Stimulated activated CD4-positive, alpha-beta T cell treated with anti-CD3 and anti-CD28 coated beads, Interleukin-12 subunit alpha, Interleukin-12 subunit beta, amount 100 ng/mL, for 48 hours (primary cell): ENCODE measurements at regions not wholly inside any gene's neighbourhood (a gene's known extent, or its start where the extent isn't known, plus 50 kb on each side); places are given as distances from the start of the nearest gene placed in this dataset.
A peak's percentile ranks its signal among the peaks of the same experiment; 100 is the strongest.
"Not testable (repeated sequence)": the region's sequence is repeated elsewhere in the genome, so short reads cannot be mapped to it uniquely, and the experiment has no call there.

Experiments used
- DNase-seq, 3 donors: peaks; one replicate each; pipeline ENCODE4 v3.0.0-alpha.2; 2020; ENCODE audit warnings: low read depth in 2 of 3, low spot score in 1 of 3

DNA sequence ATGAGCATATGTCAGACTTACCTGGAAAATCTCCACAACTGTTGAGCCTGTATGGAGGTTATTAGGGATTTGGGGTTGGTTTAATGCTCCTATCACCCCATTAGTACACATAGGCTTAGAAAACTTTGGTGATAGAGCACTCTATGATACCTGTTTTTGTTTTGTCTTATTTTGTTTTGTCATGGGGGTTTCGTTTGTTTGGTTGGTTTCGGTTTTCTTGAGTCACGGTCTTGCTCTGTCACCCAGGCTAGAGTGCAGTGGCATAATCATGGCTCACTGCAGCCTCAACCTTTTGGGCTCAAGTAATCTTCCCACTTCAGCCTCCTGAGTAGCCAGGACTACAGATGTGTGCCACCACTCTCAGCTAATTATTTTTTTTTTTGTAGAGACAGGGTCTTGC lies 70.0 kb downstream of the MZT1 start:
- no peak for DNase-seq

GRCh38 chr13:72656357-72656756 lies 71.1 kb downstream of the MZT1 start:
- DNase-seq = no peak

- no peak for DNase-seq
Measured at GRCh38 chr13:72653506-72653905, 73.9 kb downstream of the MZT1 start.

DNA sequence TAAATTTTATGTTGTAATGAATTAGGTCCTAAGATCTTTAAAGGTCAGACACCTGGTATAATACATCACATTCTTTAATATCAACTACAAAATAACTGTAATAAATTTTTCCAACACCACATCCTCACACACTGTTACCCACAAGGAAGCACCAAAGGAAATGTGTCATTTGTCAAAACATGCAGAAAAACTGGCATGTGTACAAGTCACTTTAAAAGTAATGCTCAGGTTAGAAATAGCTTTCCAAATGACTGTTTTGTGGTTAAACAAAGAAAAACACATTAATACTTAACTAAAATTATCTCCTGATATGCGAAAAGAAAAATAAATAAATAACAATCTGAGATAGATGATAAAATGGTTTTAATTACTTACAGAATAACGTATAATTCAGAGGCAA lies 74.7 kb downstream of the MZT1 start:
- DNase-seq = no peak

GRCh38 chr13:72651144-72651543 lies 76.3 kb downstream of the MZT1 start:
- no peak for DNase-seq

- DNase-seq = no peak
Measured at GRCh38 chr13:72650051-72650700, 77.3 kb downstream of the MZT1 start.

DNA sequence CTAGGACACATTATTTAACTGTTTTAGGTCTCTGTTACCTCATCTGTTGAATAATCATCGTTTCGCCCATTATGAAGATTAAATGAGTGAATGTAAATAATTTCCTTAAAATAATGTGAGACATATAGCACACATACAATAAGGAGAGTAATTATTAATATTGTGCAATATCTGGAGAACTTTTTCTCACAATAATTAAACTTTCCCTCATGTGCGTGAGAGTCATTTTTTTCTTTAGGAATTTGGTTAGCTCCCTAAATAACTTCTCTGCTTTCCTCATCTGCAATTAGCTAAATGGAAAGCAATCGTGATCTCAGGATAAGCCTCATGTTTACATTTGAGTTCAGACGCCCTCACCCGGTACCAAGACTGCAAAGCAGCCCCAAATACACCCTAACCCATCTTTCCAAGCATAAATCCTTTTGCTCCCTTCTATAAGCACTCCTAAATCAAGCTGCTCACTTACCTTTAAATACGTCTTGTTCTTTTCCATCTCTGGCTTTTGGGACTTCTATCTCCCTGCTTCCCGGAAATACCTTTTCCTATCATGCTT lies 78.8 kb downstream of the MZT1 start:
- DNase-seq = no peak

- no peak for DNase-seq
Measured at GRCh38 chr13:72647422-72647821, 80.0 kb downstream of the MZT1 start.

DNA sequence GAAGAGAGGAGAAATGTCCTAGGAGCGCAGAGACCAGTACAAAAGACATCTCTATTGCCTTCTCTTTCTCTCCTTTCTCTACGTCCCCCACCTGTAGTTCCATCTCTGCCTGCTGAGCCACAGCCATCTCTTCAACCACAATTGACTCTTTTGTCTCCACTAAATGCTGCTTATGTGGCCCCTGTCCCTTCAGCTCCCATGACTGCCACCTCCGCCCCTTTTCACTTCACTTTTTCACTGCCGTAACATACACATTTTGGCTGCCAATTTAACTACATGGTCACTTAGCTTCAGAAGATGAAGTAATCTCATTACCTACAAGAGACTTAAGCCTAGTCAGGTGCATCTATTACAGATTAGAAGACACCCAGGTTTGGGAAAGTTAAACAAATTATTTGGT lies 81.9 kb downstream of the MZT1 start:
- DNase-seq = no peak

- DNase-seq = peak; percentile 21 to 62 (median 47)
Measured at GRCh38 chr13:72643311-72643989, 84.0 kb downstream of the MZT1 start.

GRCh38 chr13:72639377-72639776 lies 88.1 kb downstream of the MZT1 start:
- DNase-seq = no peak

DNA sequence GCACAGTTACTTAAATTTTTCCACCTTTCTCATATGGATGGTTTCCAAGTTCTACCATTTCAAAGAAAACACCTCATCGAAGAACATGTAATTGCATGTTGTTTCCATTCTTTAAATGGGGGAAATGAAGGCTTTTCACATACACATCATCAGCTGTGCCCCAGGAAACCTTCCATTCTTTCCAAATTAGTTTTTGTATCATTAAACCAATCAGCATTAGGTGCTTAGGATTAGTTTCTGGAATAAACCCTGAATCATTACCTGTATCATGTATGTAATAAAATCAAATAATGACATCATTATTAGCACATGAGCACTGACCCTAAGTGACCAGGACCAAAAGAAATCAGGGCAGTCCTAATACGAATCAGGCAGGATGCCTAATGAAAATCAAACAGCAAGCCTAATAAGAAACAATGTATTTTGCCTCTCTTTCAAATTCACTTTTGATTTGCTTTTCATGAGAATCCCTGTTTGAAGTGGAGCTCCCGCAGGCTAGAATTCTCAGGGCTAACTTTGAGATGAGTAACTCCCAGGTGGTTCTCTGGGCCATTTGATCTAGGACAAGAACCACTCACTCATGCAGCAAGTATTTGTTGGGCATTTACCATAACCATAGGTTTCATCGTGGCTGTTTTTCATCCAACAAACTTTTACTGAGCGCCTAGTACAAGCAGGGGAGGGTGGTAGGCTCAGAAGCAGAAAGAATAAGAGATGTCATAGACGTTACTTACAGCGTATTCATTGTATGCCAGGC lies 89.2 kb downstream of the MZT1 start:
- no peak for DNase-seq

DNA sequence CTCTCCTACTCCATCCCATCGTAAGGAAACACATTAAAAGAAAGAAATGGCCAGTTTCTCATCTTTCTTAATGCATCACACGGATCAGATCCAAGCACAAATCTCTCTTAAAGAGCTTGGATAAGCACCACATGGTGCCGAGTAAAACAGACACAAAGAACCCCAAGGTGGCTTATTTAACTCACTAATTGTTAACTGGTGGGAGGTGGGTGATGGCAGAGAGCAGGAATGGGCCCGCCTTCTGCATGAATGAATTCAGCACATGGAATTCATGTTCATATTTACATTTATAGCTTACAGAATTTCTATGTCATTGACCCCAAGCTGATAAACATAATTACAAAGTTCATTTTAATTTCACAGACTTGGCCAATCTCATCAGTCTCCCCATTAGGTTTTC lies 89.9 kb downstream of the MZT1 start:
- no peak for DNase-seq

- DNase-seq = no peak
Measured at GRCh38 chr13:72634859-72635258, 92.6 kb downstream of the MZT1 start.

DNA sequence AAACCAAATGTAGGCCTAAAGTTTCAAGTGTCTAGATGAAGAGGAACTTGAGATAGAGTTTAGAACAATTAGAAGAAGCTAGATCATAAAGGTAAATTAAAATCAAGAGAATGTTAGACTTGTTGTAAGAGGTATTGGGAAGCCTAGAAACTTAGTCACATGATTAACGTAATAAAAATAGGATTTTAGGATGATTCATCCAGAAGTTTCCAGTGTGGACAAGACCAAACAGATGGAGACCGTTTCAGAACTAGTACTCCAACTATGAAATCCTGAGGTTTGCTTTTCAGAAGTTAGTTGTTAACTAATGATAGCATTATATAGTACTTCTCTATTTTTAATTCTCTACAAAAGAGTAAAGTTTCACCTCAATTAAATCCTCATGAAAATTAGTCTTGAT lies 104.9 kb downstream of the MZT1 start:
- DNase-seq = no peak

- DNase-seq = no peak
Measured at GRCh38 chr13:72620874-72621273, 106.6 kb downstream of the MZT1 start.

GRCh38 chr13:72617951-72618350 lies 109.5 kb downstream of the MZT1 start:
- DNase-seq = no peak

- DNase-seq = no peak
Measured at GRCh38 chr13:72617186-72617585, 110.2 kb downstream of the MZT1 start.

GRCh38 chr13:72610251-72610891 lies 117.1 kb downstream of the MZT1 start:
- not testable (repeated sequence) for DNase-seq

DNA sequence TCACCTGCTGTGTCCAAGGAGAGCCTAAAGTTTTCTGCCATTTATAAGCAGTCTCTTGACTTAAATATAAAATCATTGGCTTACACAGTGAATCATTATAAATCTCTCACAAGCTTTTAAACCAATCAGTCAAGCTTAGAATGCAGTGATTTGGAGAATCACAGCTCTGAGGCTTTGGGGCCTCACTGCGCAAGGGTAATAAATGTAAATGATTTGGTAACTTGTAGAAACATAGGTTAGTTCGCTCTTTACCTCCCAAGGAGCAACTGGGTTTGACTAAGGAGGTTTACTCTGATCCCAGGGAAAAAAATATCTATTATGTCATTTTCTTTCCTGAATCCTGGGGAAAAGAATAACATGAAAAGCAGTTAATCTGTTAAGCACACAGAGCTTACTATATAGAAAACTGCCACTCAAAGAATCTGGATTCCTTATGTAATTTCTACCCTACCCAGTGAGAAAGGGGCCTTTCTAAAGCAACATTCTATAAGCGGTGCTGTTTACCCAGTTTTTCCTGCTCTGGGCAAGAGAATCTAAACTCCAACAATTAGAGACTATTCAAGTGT lies 128.2 kb downstream of the MZT1 start:
- no peak for DNase-seq

DNA sequence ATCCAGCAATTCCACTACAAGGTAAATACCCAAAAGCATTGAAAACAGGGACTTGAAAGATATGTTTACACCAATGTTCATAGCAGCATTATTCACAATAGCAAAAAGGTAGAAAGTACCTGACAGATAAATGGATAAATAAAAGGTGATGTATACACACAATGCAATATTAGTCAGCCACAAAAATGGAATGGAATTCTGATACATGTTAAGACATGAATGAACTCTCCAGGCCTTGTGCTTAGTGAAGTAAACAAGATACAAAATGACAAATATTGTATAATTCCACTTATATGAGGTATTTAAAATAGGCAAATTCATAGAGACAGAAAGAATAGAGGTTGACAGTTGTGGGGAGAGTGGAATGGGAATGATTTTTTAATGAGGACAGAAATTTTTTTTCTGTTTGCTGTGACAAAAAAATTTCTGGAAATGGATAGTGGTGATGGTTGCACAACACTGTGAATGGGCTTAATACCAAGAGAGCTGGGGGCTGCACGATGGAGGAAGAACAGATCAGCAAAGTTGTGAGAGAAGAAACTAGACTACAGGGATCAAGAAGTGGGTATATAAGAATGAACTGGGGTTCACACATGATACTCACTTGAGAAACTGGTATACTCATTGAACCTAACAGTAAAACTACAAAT lies 137.2 kb downstream of the MZT1 start:
- DNase-seq = no peak
